T follicular helper cell (primary cell): ENCODE measurements at regions not wholly inside any gene's neighbourhood (a gene's known extent, or its start where the extent isn't known, plus 50 kb on each side); places are given as distances from the start of the nearest gene placed in this dataset.

Experiments
- DNase-seq: peaks from one replicate; pipeline ENCODE4 v3.0.0-alpha.2; 2020; ENCODE audit warnings: low read depth

GRCh38 chr15:88315221-88315878 lies 58.8 kb upstream of the NTRK3 start:
- DNase-seq = no peak

- DNase-seq = no peak
These were observed 56.5 kb upstream of the NTRK3 start for GRCh38 chr15:88312941-88313579.

- DNase-seq = no peak
These were observed 52.8 kb upstream of the NTRK3 start for GRCh38 chr15:88309363-88309762.

- DNase-seq = no peak
These were observed 50.8 kb upstream of the NTRK3 start for GRCh38 chr15:88307344-88307743.
